GM18907 (cell line): ENCODE measurements at regions not wholly inside any gene's neighbourhood (a gene's known extent, or its start where the extent isn't known, plus 50 kb on each side); places are given as distances from the start of the nearest gene placed in this dataset.

Experiments
- ATAC-seq: cut with Tn5 transposase; IDR thresholded peaks from one replicate; pipeline ENCODE4 v1.9.1; 2021; ENCODE audit warnings: mild to moderate bottlenecking, moderate library complexity; ENCODE audit not compliant: unreplicated experiment

- ATAC-seq = no peak
Observed at GRCh38 chr9:116059466-116059865, 94.1 kb upstream of the PAPPA start.

GRCh38 chr9:116060631-116061030 lies 93.0 kb upstream of the PAPPA start:
- no peak for ATAC-seq

GRCh38 chr9:116061546-116062205 lies 91.9 kb upstream of the PAPPA start:
- ATAC-seq = no peak

- ATAC-seq = no peak
Observed at GRCh38 chr9:116062206-116062550, 91.4 kb upstream of the PAPPA start.

GRCh38 chr9:116064970-116065369 lies 88.6 kb upstream of the PAPPA start:
- no peak for ATAC-seq

- no peak for ATAC-seq
Observed at GRCh38 chr9:116066221-116066620, 87.4 kb upstream of the PAPPA start.

- ATAC-seq = no peak
Observed at GRCh38 chr9:116067566-116067965, 86.0 kb upstream of the PAPPA start.

- ATAC-seq = no peak
Observed at GRCh38 chr9:116070256-116070914, 83.2 kb upstream of the PAPPA start.

- no peak for ATAC-seq
Observed at GRCh38 chr9:116072046-116072445, 81.5 kb upstream of the PAPPA start.

GRCh38 chr9:116073826-116074225 lies 79.8 kb upstream of the PAPPA start:
- no peak for ATAC-seq

GRCh38 chr9:116074658-116075057 lies 78.9 kb upstream of the PAPPA start:
- no peak for ATAC-seq

- ATAC-seq = no peak
Observed at GRCh38 chr9:116075191-116075590, 78.4 kb upstream of the PAPPA start.

- ATAC-seq = no peak
Observed at GRCh38 chr9:116078640-116079039, 75.0 kb upstream of the PAPPA start.

- no peak for ATAC-seq
Observed at GRCh38 chr9:116080561-116080960, 73.0 kb upstream of the PAPPA start.

GRCh38 chr9:116081435-116082115 lies 72.0 kb upstream of the PAPPA start:
- no peak for ATAC-seq

GRCh38 chr9:116083837-116084236 lies 69.8 kb upstream of the PAPPA start:
- no peak for ATAC-seq

- ATAC-seq = no peak
Observed at GRCh38 chr9:116084497-116084896, 69.1 kb upstream of the PAPPA start.

GRCh38 chr9:116087246-116087645 lies 66.3 kb upstream of the PAPPA start:
- no peak for ATAC-seq

GRCh38 chr9:116087751-116088194 lies 65.8 kb upstream of the PAPPA start:
- no peak for ATAC-seq

GRCh38 chr9:116088396-116088795 lies 65.2 kb upstream of the PAPPA start:
- no peak for ATAC-seq

- ATAC-seq = no peak
Observed at GRCh38 chr9:116090030-116090770, 63.4 kb upstream of the PAPPA start.

GRCh38 chr9:116094846-116095245 lies 58.7 kb upstream of the PAPPA start:
- no peak for ATAC-seq
